Hepatocyte (in vitro differentiated cells): ENCODE measurements at regions not wholly inside any gene's neighbourhood (a gene's known extent, or its start where the extent isn't known, plus 50 kb on each side); places are given as distances from the start of the nearest gene placed in this dataset.
"Not testable (repeated sequence)": the region's sequence is repeated elsewhere in the genome, so short reads cannot be mapped to it uniquely, and the experiment has no call there.

Experiments used
- DNase-seq: peaks from one replicate; pipeline ENCODE4 v3.0.0-alpha.2; 2016; ENCODE audit warnings: low spot score
- H2AFZ ChIP-seq: fragments of 200-600 bp; sonication (generic); 2 replicates; pipeline ENCODE4 v1.6.0; 2016; ENCODE audit warnings: antibody characterized with exemption, mild to moderate bottlenecking
- H3K27ac ChIP-seq: fragments of 200-600 bp; sonication (generic); 2 replicates; pipeline ENCODE4 v1.5.1; 2016; ENCODE audit warnings: mild to moderate bottlenecking
- H3K27me3 ChIP-seq: fragments of 200-600 bp; sonication (generic); 2 replicates; pipeline ENCODE4 v1.6.1; 2016
- H3K36me3 ChIP-seq: fragments of 200-600 bp; sonication (generic); replicated peaks from 2 replicates; pipeline ENCODE4 v1.5.1; 2016; ENCODE audit warnings: low read depth; ENCODE audit not compliant: insufficient read depth
- H3K4me1 ChIP-seq: fragments of 200-600 bp; sonication (generic); 2 replicates; pipeline ENCODE4 v1.5.1; 2016; ENCODE audit warnings: mild to moderate bottlenecking, moderate library complexity; ENCODE audit not compliant: insufficient read depth
- H3K4me2 ChIP-seq: fragments of 200-600 bp; sonication (generic); 2 replicates; pipeline ENCODE4 v1.6.0; 2016
- H3K4me3 ChIP-seq: fragments of 200-600 bp; sonication (generic); 2 replicates; pipeline ENCODE4 v1.5.1; 2016; ENCODE audit warnings: mild to moderate bottlenecking
- H3K79me2 ChIP-seq: fragments of 200-600 bp; sonication (generic); 2 replicates; pipeline ENCODE4 v1.6.0; 2017; ENCODE audit warnings: mild to moderate bottlenecking
- H3K9me2 ChIP-seq: fragments of 200-600 bp; sonication (generic); replicated peaks from 2 replicates; pipeline ENCODE4 v1.6.0; 2017; ENCODE audit warnings: mild to moderate bottlenecking; ENCODE audit not compliant: insufficient read depth
- H3K9me3 ChIP-seq: fragments of 200-600 bp; sonication (generic); 2 replicates; pipeline ENCODE4 v1.5.1; 2016; ENCODE audit warnings: low read depth, mild to moderate bottlenecking
- H4K20me1 ChIP-seq: fragments of 200-600 bp; sonication (generic); 2 replicates; pipeline ENCODE4 v1.6.0; 2016; ENCODE audit warnings: mild to moderate bottlenecking; ENCODE audit not compliant: insufficient read depth, poor library complexity, severe bottlenecking
- EZH2 ChIP-seq: fragments of 200-600 bp; sonication (generic); IDR thresholded peaks from 2 replicates; pipeline ENCODE4 v1.6.1; 2016; ENCODE audit warnings: antibody characterized with exemption, mild to moderate bottlenecking, borderline replicate concordance
- EZH2phosphoT487 ChIP-seq: fragments of 200-600 bp; sonication (generic); IDR thresholded peaks from one replicate; pipeline ENCODE4 v1.6.1; 2018; ENCODE audit warnings: antibody characterized with exemption, mild to moderate bottlenecking, low read depth, moderate library complexity; ENCODE audit not compliant: unreplicated experiment, severe bottlenecking
- WGBS: methylation state at CpG from one replicate; pipeline ENCODE4 v1.1.6; 2016; ENCODE audit warnings: low lambda C conversion rate; ENCODE audit errors: missing lambda C conversion rate; 5-methylcytosine and 5-hydroxymethylcytosine counted together
- TF ChIP-seq, protein P1 (sequence below): fragments of 200-600 bp; sonication (generic); IDR thresholded peaks from 2 replicates; pipeline ENCODE4 v1.5.1; 2016; ENCODE audit warnings: antibody characterized with exemption, mild to moderate bottlenecking; ENCODE audit not compliant: poor library complexity

DNA sequence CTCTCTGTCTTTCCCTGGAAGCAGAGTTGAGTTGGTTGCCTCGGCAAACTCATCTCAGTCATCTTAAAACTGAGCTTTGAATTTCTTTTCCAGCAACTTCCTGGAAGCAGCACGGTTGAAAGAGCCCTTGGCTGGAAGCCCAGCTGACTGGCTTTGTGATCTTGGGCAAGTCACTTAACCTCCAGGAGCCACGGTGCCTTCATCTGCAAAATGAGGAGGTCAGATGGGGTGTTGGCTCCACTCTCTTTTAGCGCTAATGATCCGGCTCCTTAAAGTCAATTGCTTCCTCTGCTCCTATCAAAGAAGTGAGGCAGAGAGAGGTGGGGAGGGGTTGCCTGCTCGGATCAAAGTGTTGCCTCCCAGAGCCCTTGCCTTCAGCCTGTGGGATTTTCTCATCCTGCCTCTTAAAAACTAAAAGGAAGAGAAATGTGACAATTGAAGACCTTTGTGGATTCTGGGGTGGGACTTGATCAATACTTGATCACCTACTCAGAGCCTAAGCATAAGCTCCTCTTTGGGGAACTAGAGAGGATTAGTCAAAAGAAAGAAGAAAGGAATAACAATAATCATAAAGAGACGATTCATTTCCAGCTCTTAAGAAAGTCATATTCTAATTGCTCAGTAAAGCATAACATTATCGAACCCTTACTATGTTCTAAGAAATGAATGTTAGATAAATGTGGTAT, 86.6 kb downstream of the MYCN start:
- Histone ChIP-seq H3K27me3 (no peaks in the 10 kb centered on the region), H3K79me2 (no peaks in the 10 kb centered on the region), H3K9me2 (no peaks in the 10 kb centered on the region), H3K4me1 (no peaks in the 10 kb centered on the region), H2AFZ (no peak overlapping the region), H4K20me1 (no peaks in the 10 kb centered on the region), H3K4me2 (no peak overlapping the region), H3K9me3 (no peaks in the 10 kb centered on the region), H3K4me3 (no peak overlapping the region), H3K27ac (no peak overlapping the region), H3K36me3 (no peaks in the 10 kb centered on the region)
- TF ChIP-seq EZH2 (no peak), EZH2phosphoT487 (no peak)
- TF ChIP-seq, protein P1, sequence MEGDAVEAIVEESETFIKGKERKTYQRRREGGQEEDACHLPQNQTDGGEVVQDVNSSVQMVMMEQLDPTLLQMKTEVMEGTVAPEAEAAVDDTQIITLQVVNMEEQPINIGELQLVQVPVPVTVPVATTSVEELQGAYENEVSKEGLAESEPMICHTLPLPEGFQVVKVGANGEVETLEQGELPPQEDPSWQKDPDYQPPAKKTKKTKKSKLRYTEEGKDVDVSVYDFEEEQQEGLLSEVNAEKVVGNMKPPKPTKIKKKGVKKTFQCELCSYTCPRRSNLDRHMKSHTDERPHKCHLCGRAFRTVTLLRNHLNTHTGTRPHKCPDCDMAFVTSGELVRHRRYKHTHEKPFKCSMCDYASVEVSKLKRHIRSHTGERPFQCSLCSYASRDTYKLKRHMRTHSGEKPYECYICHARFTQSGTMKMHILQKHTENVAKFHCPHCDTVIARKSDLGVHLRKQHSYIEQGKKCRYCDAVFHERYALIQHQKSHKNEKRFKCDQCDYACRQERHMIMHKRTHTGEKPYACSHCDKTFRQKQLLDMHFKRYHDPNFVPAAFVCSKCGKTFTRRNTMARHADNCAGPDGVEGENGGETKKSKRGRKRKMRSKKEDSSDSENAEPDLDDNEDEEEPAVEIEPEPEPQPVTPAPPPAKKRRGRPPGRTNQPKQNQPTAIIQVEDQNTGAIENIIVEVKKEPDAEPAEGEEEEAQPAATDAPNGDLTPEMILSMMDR: no peak
- 56% methylated on average over 8 of the region's 8 CpGs for WGBS
- no peak for DNase-seq

DNA sequence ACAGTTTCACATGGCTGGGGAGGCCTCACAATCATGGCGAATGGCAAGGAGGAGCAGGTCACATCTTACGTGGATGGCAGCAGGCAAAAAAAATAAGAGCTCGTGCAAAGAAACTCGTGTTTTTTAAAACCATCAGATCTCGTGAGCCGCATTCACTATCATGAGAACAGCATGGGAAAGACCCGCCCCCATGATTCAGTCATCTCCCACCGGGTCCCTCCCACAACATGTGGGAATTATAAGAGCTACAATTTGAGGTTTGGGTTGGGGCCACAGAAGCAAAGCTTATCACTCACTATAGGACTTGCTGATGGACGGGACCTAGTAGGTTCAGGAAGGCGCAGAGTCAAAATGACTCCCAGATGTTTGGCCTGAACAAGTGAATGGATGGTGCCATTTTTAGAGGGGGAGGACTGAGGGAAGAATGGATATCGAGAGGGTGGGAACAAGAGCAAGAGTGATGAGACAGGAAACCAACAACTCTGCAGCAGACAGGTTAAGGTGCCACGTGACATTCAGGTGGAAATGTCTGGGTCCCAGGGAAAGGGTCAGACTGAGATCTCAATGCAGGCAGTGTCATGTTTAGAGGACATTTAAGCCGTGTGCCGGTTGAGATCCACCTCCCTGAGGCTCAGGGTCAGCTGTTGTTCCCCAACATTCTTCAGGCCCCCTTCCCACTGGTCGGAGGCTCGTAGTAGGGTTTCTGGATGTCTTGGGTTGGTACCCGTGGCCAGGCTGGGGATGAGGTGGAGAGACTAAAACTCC, 85.7 kb downstream of the MYCN start:
- H3K4me3 ChIP-seq: no peak overlapping the region

DNA sequence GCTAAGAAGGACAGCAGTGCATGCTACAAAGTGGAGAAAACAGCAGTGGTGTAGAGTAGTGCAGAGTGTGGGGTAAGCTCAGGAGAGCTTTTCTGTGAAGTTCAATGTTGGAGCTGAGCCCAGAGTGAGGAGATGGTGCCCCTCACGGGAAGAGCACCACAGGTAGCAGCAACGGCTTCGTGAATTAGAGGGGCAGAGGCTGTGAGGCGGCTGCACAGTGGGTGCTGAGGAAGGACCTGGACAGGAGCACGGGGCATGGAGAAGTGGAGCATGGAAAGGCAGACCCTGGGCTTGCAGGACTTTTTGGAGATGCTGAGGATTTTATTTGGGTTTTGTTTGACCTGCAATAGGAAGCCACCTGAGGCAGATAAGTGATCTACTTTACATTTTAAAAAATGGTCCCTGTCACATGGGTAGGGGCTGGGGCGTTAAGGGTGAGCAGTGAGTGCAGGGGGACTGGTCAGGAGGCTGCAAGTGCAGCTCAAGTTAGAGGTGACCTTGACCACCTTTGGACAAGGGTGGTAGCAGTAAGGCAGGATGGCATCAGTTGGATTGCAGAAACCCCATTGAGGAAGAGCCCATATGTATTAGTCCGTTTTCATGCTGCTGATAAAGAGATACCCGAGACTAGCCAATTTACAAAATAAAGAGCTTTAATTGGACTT, 85.0 kb downstream of the MYCN start:
- TF ChIP-seq EZH2 (no peak), EZH2phosphoT487 (no peak)
- TF ChIP-seq, protein P1: no peak
- Histone ChIP-seq H3K79me2 (no peaks in the 10 kb centered on the region), H4K20me1 (no peaks in the 10 kb centered on the region), H3K4me3 (no peak overlapping the region), H3K36me3 (no peaks in the 10 kb centered on the region), H3K9me2 (no peaks in the 10 kb centered on the region), H3K4me1 (no peaks in the 10 kb centered on the region), H3K27me3 (no peaks in the 10 kb centered on the region), H3K4me2 (no peak overlapping the region), H2AFZ (no peak overlapping the region), H3K27ac (no peak overlapping the region), H3K9me3 (no peaks in the 10 kb centered on the region)
- DNase-seq: no peak
- WGBS: 72% methylated on average over 8 of the region's 8 CpGs

More for the DNA sequence above, 85.7 kb downstream of the MYCN start:
- H4K20me1 ChIP-seq: no peaks in the 10 kb centered on the region
- H3K9me3 ChIP-seq: no peaks in the 10 kb centered on the region
- no peak overlapping the region for H3K27ac ChIP-seq
- H3K4me1 ChIP-seq: no peaks in the 10 kb centered on the region
- no peaks in the 10 kb centered on the region for H3K79me2 ChIP-seq
- no peaks in the 10 kb centered on the region for H3K9me2 ChIP-seq
- H3K27me3 ChIP-seq: no peaks in the 10 kb centered on the region
- no peak for DNase-seq
- no peak overlapping the region for H3K4me2 ChIP-seq
- no peak overlapping the region for H2AFZ ChIP-seq
- no peaks in the 10 kb centered on the region for H3K36me3 ChIP-seq
- no peak for TF ChIP-seq EZH2
- TF ChIP-seq, protein P1: no peak
- no peak for TF ChIP-seq EZH2phosphoT487
- 89% methylated on average over 17 of the region's 17 CpGs for WGBS

DNA sequence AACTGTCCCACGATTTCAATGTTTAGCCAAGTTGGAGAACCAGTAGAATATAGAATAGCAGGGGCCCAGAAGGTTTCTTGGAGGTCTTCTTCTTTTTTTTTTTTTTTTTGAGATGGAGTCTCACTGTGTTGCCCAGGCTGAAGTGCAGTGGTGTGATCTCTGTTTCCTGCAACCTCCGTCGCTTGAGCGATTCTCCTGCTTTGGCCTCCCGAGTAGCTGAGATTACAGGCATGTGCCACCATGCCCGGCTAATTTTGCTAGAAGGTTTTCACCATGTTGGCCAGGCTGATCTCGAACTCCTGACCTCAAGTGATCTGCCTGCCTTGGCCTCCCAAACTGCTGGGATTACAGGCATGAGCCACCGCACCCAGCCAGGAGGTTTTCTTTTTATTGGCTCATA, 84.3 kb downstream of the MYCN start:
- not testable (repeated sequence) for H4K20me1 ChIP-seq, H2AFZ ChIP-seq, H3K79me2 ChIP-seq, H3K4me1 ChIP-seq, H3K27ac ChIP-seq, H3K9me3 ChIP-seq, H3K9me2 ChIP-seq, H3K36me3 ChIP-seq, H3K27me3 ChIP-seq, DNase-seq, H3K4me3 ChIP-seq, H3K4me2 ChIP-seq
- WGBS: 85% methylated on average over 8 of the region's 8 CpGs
